GM12892 (cell line): ENCODE measurements at regions not wholly inside any gene's neighbourhood (a gene's known extent, or its start where the extent isn't known, plus 50 kb on each side); places are given as distances from the start of the nearest gene placed in this dataset.

ENCODE experiments used
- POLR2A ChIP-seq: IDR thresholded peaks from 2 replicates; pipeline ENCODE4 v1.6.1; 2011; ENCODE audit warnings: low read depth, low read length, control low read depth
- POLR2AphosphoS5 ChIP-seq: IDR thresholded peaks from 2 replicates; pipeline ENCODE4 v1.6.1; 2011; ENCODE audit warnings: low read depth, low read length, control low read depth

DNA sequence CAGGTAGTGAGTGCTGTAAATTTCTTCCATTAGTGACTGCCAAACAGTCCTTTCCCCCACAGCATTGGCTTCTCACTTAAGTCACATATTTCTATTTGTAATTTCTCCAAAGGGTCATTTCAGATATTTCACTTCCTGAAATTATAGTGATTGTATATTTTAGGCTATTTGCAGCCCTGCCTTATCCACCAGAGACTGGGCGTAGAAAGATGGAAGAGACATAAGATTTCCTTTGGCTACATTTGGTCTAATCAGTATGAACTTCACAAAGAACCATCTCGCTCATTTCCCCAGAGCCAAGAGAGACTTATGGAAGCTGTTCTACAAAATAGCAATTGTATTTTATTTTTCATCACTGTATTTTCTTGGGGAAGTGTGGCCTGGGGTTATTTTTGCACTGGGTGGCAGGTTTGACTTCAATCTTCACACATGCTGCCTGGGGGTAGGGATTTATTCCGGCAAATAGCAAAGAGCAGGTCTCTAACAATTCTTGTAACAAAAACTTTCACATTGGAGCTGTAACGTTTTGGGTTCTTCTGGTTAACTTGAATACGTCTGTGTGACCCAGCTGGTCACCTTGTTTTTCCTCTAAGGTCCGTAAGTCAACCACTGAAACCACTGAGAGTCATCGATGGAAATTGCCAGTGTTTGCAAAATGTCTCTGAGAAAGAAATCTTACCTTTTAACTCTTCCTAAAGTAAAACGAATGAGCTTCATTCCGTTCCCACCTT is 170.6 kb upstream of the SERPINE2 start:
- no peak for TF ChIP-seq POLR2AphosphoS5
- TF ChIP-seq POLR2A: no peak
